BJ (cell line): ENCODE measurements at regions not wholly inside any gene's neighbourhood (a gene's known extent, or its start where the extent isn't known, plus 50 kb on each side); places are given as distances from the start of the nearest gene placed in this dataset.

ENCODE experiments used
- CTCF ChIA-PET: fragments of 350-600 bp; formaldehyde crosslinking; extraction: SDS; loops from one replicate; lab custom pipeline; 2021; ENCODE audit warnings: antibody characterized with exemption, inconsistent platforms; lab: Yijun Ruan, JAX
- POLR2A ChIA-PET: fragments of 300-600 bp; sonication (Branson Sonifier 250); formaldehyde crosslinking; extraction: SDS; loops from one replicate; lab custom pipeline; 2021; ENCODE audit warnings: antibody characterized with exemption; lab: Charles Lee
- DNase-seq: peaks from one replicate; pipeline ENCODE4 v3.0.0-alpha.2; 2011; ENCODE audit warnings: low read depth
- H3K27me3 ChIP-seq: 2 replicates; pipeline ENCODE4 v1.6.0; 2011; ENCODE audit warnings: low read length; ENCODE audit not compliant: control insufficient read depth, insufficient read depth
- H3K36me3 ChIP-seq: 2 replicates; pipeline ENCODE4 v1.5.1; 2011; ENCODE audit warnings: low read length; ENCODE audit not compliant: control insufficient read depth, insufficient read depth
- H3K4me3 ChIP-seq: 2 replicates; pipeline ENCODE4 v1.5.1; 2011; ENCODE audit warnings: low read depth, mild to moderate bottlenecking, control low read depth, low read length
- TF ChIP-seq, protein P1 (sequence below): IDR thresholded peaks from 2 replicates; pipeline ENCODE4 v1.5.1; 2011; ENCODE audit warnings: low read depth, mild to moderate bottlenecking, control low read depth, inconsistent platforms, low read length, moderate library complexity; ENCODE audit not compliant: insufficient read depth

DNA sequence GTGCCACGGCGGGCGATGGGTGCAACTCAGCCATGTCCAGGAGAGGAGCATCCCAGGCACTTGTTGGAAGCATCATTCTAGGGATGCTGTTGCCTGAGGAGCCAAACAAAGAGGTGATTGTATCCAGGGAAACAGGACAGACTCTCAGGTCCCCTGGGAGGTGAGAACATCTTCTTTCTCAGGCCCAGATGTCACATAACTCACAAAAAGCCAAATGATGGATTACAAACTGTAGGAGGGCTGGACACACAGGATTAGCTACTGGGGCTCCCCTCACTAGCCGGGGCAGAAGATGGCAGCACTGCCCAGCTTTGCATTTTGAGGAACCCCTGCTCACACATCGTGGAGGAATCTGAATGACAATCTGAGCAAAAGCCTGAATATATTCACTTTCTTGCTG is 64.7 kb upstream of the NFIL3 start:
- ChIA-PET POLR2A (no interaction called here), CTCF (interaction anchor here (1.3 kb wide), 1 partner anchor 12 kb away, joined by 3 read pairs; no protein-coding TSS in a partner anchor)
- TF ChIP-seq, protein P1, sequence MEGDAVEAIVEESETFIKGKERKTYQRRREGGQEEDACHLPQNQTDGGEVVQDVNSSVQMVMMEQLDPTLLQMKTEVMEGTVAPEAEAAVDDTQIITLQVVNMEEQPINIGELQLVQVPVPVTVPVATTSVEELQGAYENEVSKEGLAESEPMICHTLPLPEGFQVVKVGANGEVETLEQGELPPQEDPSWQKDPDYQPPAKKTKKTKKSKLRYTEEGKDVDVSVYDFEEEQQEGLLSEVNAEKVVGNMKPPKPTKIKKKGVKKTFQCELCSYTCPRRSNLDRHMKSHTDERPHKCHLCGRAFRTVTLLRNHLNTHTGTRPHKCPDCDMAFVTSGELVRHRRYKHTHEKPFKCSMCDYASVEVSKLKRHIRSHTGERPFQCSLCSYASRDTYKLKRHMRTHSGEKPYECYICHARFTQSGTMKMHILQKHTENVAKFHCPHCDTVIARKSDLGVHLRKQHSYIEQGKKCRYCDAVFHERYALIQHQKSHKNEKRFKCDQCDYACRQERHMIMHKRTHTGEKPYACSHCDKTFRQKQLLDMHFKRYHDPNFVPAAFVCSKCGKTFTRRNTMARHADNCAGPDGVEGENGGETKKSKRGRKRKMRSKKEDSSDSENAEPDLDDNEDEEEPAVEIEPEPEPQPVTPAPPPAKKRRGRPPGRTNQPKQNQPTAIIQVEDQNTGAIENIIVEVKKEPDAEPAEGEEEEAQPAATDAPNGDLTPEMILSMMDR = no peak

DNA sequence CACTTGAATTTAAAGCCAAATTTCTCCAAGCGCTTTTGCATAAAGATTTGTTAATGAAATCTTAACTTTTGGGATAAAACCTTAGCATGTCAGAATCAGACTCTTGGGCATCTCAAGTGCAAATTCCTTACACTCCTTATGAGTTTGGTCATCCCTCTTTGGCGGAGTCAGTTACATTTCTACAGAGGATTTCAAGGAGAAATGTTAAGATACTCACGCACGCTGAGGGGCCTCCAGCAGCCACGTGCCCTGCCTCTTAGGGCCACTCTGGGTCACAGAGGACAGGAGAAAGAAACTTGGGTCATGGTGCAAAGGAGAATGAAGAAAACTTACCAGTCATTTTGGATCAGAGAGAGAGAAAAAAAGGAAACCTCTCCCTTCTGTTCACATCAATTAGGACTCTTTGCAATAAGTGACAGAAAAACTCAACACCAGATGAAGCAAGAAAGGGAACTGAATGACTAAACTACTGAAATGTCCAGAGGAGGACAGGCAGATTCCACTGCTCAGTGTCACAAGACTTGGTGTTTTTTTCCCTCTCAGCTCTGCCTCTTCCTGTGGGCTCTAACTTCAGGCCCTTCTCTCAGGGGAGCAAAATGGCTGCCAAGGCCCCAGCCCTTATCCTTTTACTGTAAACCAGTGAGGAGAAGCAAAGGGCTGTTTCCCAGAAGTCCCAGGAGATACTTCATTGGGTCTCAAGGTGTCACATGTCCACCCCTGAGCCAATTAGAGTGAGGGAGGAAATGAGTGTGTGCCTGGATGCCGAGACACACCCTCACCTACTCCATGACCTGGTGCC is 63.3 kb upstream of the NFIL3 start:
- CTCF ChIA-PET = no interaction called here
- Histone ChIP-seq H3K36me3 (no peaks in the 10 kb centered on the region), H3K27me3 (no peaks in the 10 kb centered on the region; the same call in 1 of the 2 replicates), H3K4me3 (no peak overlapping the region)
- POLR2A ChIA-PET = no interaction called here
- TF ChIP-seq, protein P1 = no peak
- DNase-seq = no peak

More for the DNA sequence above, 64.7 kb upstream of the NFIL3 start:
- H3K36me3 ChIP-seq = no peaks in the 10 kb centered on the region
- H3K4me3 ChIP-seq = no peak overlapping the region
- DNase-seq = no peak
- H3K27me3 ChIP-seq = no peaks in the 10 kb centered on the region; the same call in 1 of the 2 replicates

DNA sequence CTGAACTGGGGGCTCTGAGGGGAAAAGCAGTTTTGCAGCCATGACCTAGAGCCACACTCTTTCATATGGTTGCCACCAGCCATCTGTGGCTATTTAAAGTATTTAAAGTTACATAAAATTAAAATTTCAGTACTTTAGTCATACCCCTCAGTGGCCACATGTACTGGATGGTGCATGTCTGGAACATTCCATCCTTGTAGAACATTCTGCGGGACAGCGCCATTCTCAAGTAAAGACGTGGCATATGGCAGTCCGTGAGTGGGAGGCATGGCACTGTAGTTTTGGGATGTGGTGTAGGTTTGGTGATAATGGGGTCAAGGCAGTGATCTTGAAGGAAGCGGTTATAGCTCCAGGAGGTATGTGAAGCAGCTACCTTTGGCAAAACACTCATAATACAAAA is 61.4 kb upstream of the NFIL3 start:
- no peak for DNase-seq

DNA sequence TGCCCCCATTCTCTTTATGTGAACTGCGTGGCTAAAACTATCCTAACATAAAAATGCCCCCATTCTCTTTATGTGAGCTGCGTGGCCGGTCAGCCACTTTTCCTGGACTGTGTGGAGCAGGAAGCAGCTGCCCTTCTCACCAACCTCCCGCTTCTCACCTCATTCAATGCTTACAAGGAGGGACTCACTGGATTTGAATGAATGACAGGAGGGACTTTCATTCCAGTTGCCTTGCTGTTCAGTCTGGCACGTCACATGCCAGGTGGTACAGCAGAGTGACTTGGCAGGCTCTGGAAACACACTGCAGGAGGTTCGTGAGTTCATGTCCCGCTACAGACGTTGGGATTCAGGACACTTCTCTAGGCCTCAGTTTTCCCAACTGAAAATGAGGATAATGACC is 60.2 kb upstream of the NFIL3 start:
- Histone ChIP-seq H3K27me3 (no peaks in the 10 kb centered on the region; the same call in 1 of the 2 replicates), H3K36me3 (no peaks in the 10 kb centered on the region), H3K4me3 (no peak overlapping the region)
- no peak for DNase-seq
- TF ChIP-seq, protein P1 = no peak
- ChIA-PET POLR2A (no interaction called here), CTCF (interaction anchor here (0.6 to 0.8 kb wide), 2 partner anchors 11 to 51 kb away, joined by 3 to 4 read pairs; no protein-coding TSS in a partner anchor)

More for the DNA sequence above, 61.4 kb upstream of the NFIL3 start:
- TF ChIP-seq, protein P1 = no peak
- Histone ChIP-seq H3K36me3 (no peaks in the 10 kb centered on the region), H3K4me3 (no peak overlapping the region), H3K27me3 (no peaks in the 10 kb centered on the region; the same call in 1 of the 2 replicates)
- POLR2A ChIA-PET = no interaction called here
- CTCF ChIA-PET = interaction anchor here (0.6 kb wide), 1 partner anchor 54 kb away, joined by 3 read pairs; no protein-coding TSS in a partner anchor

DNA sequence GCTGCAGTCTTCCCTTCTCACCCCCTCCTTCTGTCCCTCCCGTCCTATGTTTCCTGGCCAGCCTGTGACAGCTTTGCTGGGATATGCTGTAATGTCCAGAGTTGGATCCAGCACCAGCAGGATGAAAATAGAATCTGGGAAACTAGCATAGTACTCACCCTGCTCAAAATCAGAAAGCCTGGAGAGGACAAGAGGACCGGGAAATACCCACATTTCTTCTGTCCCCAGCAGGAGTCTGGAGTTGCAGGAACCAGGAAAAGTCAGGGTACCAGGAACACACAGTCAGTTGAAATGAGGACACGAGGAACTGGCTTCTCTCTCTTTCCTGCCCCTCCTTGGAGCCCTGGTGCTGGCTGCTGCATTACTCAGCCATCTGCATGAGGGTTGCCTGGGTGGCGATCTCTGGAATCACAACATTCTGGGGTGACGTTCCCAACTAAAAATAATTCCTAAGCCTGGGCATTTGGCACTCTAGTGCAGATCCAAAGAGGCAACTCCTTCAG is 59.6 kb upstream of the NFIL3 start:
- no peak for DNase-seq
- TF ChIP-seq, protein P1 = no peak
- Histone ChIP-seq H3K36me3 (no peaks in the 10 kb centered on the region), H3K4me3 (no peak overlapping the region), H3K27me3 (no peaks in the 10 kb centered on the region; the same call in 1 of the 2 replicates)
- ChIA-PET CTCF (interaction anchor here (0.6 to 0.8 kb wide), 2 partner anchors 11 to 50 kb away, joined by 3 to 4 read pairs; no protein-coding TSS in a partner anchor), POLR2A (no interaction called here)
